Bone marrow (tissue), 2 donors: ENCODE measurements at regions not wholly inside any gene's neighbourhood (a gene's known extent, or its start where the extent isn't known, plus 50 kb on each side); places are given as distances from the start of the nearest gene placed in this dataset.
A peak's percentile ranks its signal among the peaks of the same experiment; 100 is the strongest.

Experiments
- DNase-seq, 2 donors: peaks; one replicate each; lab custom pipeline; 2025; lab: John Stamatoyannopoulos, UW

DNA sequence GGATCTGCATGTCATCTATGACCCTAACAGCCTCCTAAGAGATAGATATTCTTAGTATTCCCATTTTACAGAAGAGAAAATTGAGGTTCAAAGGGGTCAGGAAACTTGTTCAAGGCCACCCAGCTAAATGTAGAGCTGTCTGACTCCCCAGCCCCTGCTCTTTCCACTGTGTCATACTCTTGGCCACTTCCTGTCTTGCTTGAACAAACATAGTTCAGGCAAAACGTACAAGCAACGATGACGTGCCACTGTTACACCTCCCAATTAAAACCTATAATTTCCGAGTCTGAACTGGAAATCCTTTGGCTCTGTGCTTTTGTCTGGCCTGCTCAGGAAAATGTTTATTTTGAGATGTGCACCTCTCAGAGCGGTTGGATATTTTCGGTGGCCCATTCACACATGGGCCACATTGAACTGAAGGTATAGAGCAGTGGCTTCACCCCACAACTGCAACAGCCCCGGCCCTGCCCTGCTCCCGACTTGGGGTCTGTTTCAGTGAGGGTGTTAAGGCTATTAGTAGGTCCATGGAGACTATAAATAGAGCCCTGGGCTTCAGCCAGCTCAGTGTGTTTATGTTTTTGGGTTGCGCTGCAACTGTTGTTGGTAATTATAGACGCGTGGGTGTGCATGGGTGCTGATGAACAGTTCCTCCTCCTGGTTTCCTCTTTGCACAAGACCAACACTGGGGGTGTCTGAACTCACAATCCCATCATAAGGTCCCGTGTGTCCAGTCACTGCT lies 172.3 kb upstream of the ADO start:
- peak in 1 of 2 donors; percentile 34 for DNase-seq

DNA sequence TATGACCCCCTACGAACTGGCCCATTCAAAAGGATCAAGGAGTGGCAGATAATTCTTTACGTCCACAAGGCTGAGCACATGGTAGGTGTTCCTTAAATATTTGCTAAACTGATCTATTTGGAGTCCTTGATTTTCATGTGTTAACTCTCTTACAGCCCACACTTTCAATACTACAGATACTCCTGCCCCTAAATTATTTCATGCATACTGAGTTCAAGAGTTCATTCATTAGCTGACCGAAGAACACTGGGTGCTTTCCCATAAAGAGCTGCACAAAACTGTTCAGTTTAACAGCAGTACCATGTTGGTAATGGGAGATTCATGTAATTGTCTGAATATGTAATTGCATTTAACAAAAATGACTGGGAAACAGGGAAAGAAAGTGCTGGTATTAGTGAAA lies 170.5 kb upstream of the ADO start:
- DNase-seq, result no peak

DNA sequence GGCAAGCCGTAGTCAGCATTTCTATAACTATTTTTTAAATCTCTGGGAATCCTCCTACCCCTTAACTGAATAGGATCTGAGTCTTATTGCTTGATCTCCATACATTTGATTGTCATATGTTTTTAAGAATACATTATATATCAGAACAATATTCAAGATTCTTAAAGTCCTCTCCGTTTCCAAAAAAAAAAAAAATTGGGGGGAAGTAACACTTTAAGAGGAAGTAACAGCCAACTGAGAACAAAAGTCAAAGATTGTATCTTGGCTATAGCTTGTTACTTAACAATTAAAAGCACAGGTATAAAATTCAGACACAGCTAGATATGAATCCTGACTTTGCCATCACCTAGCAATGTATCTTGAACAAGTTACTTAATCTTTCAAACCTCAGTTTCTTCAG lies 169.9 kb upstream of the ADO start:
- no peak for DNase-seq

DNA sequence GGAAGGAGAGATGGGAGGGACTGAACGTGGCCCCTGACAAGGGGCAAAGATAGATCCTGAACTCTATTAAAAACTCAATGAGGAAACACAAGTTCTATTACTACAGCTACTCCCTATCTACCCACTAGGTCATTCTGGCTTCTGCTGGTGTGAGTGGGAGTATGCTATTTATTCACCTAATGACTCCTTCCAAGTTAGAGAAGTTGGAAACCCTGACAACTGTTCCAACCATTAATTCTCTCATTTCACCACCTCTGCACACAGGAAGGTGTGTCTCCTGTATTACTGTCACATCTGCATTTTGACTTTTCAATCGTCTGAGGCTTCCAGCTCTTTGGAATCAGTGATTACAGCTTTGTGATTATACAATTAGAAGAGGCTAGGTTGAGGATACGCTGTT lies 169.4 kb upstream of the ADO start:
- no peak for DNase-seq

- no peak for DNase-seq
Measured at GRCh38 chr10:62636825-62637248, 167.7 kb upstream of the ADO start.

- peak in 1 of 2 donors; percentile 75 for DNase-seq
Measured at GRCh38 chr10:62637249-62638061, 167.1 kb upstream of the ADO start.

DNA sequence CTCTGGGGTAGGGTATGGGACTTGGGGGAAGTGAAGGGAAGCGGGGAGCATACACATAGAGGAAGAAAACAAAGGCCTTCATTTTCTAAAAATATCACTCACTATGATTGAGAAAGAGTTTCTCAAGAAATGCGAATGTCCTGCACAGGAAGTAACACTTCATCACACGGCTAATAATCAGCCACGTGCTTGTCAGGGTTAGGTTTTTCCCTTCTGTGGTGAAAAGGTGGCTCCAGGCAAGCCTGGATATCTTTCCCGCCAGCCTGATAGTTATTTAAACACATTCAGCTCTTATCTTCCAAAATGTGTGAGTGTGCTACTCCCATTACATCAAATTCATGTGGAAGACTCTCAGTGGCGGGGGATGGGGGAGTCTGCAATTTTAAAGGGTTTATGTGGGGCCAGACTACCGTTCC lies 166.4 kb upstream of the ADO start:
- peak in 1 of 2 donors; percentile 48 for DNase-seq

DNA sequence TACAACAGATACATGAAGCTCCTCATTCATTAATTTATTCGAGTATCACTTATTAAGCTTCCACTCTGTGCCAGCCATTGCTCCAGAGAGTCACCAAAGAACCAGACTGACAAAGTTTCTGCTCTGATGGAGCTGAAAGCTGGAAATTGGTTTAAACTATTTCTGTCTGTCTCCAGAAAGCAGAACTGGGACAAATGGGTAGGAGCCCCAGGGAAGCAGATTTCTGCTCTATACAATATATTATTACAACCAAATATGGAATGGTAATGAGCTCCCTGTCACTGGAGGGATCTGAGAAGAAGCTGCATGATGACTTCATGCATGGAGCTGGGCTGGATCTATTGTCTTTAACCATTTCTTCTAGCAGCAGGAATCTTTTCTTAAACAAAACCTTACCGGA lies 165.4 kb upstream of the ADO start:
- DNase-seq, result no peak

GRCh38 chr10:62640411-62640810 lies 164.1 kb upstream of the ADO start:
- DNase-seq, result no peak

DNA sequence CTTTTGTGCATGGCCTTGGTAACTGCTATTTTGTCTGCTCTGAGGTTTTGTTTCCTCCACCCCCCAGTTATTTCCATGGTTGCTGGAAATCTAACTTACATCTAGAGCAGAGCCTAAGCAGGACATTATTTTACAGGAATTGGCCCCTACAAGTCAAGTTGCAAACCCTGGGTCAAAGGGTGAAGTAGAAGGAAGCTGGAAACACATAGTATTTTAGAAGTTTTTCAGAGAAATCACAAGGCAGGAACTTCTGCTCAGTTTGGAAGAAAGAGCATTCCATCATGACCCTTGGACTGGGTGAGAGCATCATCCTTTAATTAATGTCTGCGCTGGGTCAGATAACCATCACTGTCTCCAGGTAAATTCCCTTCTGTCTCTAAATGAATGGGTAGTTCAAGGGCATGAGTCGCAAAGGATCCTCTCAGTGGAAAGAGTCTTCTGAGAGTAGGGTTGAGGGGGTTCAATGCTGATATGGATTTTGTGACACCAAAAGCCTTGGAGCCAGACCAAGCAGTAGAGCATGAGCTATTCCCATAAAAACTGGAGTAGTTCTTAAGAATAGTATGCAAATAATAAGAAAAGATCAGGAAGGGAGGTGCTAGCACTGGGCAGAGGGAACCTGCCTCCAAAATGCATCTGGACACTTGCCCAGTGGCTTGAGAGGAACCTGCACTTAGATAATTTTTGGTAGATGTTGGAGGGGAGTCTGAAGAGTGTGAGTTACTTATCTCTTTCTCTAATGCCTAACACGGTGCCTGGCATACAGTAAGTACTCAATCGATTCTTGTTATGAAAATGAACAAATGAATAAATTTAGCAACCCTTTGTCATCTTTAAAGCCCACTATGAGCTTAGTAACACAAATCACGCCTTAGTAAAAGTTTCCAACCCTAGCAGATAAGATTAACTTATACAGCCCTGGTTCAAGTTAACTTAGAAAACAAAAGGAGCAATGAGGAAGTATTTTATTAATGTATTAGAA lies 160.6 kb upstream of the ADO start:
- no peak for DNase-seq

- no peak for DNase-seq
Measured at GRCh38 chr10:62647375-62648092, 157.0 kb upstream of the ADO start.

GRCh38 chr10:62648921-62649320 lies 155.6 kb upstream of the ADO start:
- no peak for DNase-seq

DNA sequence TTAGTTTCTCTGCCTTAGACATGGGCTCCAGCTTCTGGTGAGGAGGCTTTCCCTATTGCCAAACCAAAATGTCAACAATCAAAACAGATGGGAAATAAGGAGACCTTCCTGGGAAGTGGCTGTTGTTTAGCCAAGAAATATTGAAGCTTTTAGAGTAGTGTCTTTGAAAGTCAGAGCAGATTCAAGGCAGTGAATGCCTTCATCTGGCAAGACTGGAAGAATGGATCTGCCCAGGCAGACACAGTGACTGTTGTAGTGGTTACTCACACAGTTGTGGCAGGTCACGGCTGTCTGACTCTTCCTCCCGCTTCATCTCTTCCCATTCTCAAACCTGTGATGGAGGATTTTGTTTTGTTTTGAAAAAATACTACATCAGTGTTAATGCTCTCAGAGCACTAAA lies 154.1 kb upstream of the ADO start:
- DNase-seq, result no peak

GRCh38 chr10:62651341-62651740 lies 153.2 kb upstream of the ADO start:
- DNase-seq, result no peak

GRCh38 chr10:62652114-62652513 lies 152.4 kb upstream of the ADO start:
- no peak for DNase-seq

DNA sequence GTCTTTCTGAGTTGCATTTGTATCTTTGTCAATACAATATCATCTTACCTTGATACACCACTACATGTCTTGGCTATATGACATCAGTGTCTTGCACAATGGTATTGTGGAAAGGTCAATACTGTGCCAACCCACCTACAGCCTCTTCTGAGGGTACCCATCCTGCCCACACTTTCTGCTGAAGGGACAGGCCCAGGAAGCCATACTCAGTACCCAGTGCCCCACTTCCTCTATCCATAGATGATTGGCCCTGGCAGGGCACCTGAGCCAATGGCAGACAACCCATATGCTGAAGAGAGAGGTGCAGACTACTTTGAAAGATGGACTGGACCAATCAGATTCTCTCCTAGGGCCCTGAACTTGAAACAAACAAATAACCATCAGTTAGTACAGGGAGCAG lies 152.0 kb upstream of the ADO start:
- no peak for DNase-seq

GRCh38 chr10:62653254-62653653 lies 151.3 kb upstream of the ADO start:
- no peak for DNase-seq

GRCh38 chr10:62654966-62655336 lies 149.6 kb upstream of the ADO start:
- DNase-seq, result no peak

DNA sequence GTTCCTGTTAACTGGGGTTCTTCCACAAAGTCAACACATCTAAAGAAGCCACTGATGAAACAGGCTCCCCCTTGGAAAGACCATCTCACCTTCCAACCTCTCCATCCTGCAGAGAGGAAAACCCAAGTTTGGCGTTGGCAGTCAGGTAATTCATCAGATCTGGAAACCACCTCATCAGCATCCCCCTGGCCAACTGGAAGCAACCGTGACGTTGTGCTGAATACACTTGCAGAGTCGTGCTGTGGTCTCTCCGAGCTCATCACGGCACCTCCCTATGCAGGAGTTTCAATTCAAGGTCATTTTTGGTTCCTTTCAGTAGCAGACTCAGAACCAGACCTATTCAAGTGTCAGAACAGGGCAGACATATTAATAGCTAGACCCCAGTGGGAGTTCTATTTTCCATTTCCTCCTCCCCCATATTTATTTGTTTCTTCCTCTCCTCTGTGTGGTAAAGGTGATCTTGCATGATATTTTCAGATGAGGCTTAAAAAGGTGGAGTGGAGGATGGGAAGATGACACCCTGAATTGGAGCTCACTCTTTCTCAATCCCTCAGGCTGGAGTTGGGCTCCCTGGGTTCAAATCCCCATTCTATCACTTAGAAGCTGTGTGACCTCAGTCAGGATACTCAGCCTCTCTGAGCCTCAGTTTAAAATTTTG lies 149.1 kb upstream of the ADO start:
- DNase-seq, result no peak

DNA sequence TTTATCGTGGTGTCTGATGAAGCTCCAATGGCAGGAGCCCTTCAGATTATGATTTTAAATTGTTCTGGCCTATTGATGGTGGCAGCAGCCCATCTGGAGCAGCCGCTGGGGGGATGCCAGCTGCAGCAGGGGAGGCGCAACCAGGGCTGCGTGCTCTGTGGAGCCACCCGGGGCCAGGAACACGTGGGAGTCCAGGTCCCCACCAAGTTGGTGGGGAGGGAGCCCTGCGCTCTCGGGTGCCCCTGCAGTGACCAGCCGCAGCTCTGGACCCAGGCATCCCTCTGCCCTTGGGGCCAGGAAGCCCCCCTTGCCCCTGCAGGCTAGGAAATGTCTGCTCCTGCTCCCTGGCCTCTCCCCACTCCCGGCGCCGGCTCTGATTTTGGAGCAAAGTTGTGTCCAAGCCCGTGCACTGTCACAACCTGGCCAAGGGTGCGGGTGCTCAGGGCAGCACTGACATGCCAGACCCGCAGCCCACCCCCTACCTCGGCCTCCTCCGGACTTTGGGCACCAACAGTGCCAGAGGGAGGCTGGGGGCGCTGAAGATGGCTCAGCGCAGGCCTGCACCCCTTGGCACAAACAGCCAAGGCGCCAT lies 147.2 kb upstream of the ADO start:
- DNase-seq, result no peak

- DNase-seq, result no peak
Measured at GRCh38 chr10:62658516-62658915, 146.0 kb upstream of the ADO start.
